HEK293T (cell line): ENCODE measurements at regions not wholly inside any gene's neighbourhood (a gene's known extent, or its start where the extent isn't known, plus 50 kb on each side); places are given as distances from the start of the nearest gene placed in this dataset.

ENCODE experiments used
- ARNT ChIP-seq: fragments of 450-650 bp; IDR thresholded peaks from 2 replicates; pipeline ENCODE4 v1.6.1; 2017; ENCODE audit warnings: mild to moderate bottlenecking
- NFRKB ChIP-seq: fragments of 450-650 bp; IDR thresholded peaks from 2 replicates; pipeline ENCODE4 v1.6.1; 2016; ENCODE audit warnings: mild to moderate bottlenecking, moderate library complexity
- SP1 ChIP-seq: fragments of 450-650 bp; IDR thresholded peaks from 2 replicates; pipeline ENCODE4 v1.6.1; 2017
- SUZ12 ChIP-seq: fragments of 450-650 bp; IDR thresholded peaks from 2 replicates; pipeline ENCODE4 v1.6.1; 2016; ENCODE audit warnings: mild to moderate bottlenecking
- TARDBP ChIP-seq: fragments of 450-650 bp; IDR thresholded peaks from 2 replicates; pipeline ENCODE4 v1.6.1; 2016

DNA sequence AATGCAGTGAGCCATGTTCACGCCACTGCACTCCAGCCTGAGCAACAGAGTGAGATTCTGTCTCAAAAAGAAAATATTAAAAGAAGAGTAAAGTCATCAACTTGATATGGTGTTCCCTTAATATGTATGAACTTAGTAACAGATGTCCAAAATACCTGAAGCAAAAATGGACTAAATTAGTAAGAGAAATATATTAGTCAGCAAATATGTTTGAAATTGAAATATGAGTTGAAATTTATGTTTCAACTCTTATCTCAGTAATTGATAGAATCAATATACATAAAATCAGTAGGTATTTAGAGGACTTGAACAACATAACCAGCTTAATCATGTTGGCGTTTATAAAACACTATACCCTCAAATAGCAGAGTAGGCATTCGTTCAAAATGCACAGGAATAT is 668.5 kb downstream of the ISL1 start:
- no peak for TF ChIP-seq ARNT
- TF ChIP-seq TARDBP: no peak
- TF ChIP-seq SP1: no peak
- TF ChIP-seq NFRKB: no peak
- no peak for TF ChIP-seq SUZ12
